ENCODE measurements at regions not wholly inside any gene's neighbourhood (a gene's known extent, or its start where the extent isn't known, plus 50 kb on each side); places are given as distances from the start of the nearest gene placed in this dataset.

GRCh38 chr2:15006667-15007066, 374.1 kb downstream of the LRATD1 start:
- peaks cover 3% of the 10 kb centered on the region; the same call in 1 of the 2 replicates for H3K9me3 ChIP-seq (ENCODE audit: control insufficient read depth, insufficient read depth, low read length)
- no peaks in the 10 kb centered on the region for H3K36me3 ChIP-seq (ENCODE audit: control insufficient read depth, low read length)
- no peak overlapping the region for H3K4me2 ChIP-seq (ENCODE audit: low read length)
- no peaks in the 10 kb centered on the region for H3K79me2 ChIP-seq (ENCODE audit: control insufficient read depth, low read length)
- TF ChIP-seq EZH2phosphoT487 (IDR thresholded peaks at IDR 0.05; ENCODE audit: borderline replicate concordance, low read length) (no peak), CTCF (IDR thresholded peaks at IDR 0.05; ENCODE audit: low read depth, low read length, poor library complexity, severe bottlenecking) (no peak)
- no peak overlapping the region for H3K4me3 ChIP-seq (ENCODE audit: low read length)
- no peaks in the 10 kb centered on the region for H3K27me3 ChIP-seq (ENCODE audit: control insufficient read depth, low read length)
- peaks cover 8% of the 10 kb centered on the region for H3K4me1 ChIP-seq (ENCODE audit: control insufficient read depth, low read length)
- no peaks in the 10 kb centered on the region for H3K9me2 ChIP-seq (replicated peaks; ENCODE audit: control insufficient read depth, low read length)
- no peak overlapping the region for H3K27ac ChIP-seq (ENCODE audit: low read depth, low read length)
- no peaks in the 10 kb centered on the region for H4K20me1 ChIP-seq (ENCODE audit: control insufficient read depth, insufficient read depth, low read depth, low read length)
- H3F3A ChIP-seq (ENCODE audit: control insufficient read depth, insufficient read depth), result no peaks in the 10 kb centered on the region

- TF ChIP-seq EZH2phosphoT487 (IDR thresholded peaks at IDR 0.05; ENCODE audit: borderline replicate concordance, low read length) (no peak), CTCF (IDR thresholded peaks at IDR 0.05; ENCODE audit: low read depth, low read length, poor library complexity, severe bottlenecking) (no peak)
- Histone ChIP-seq H3K4me2 (ENCODE audit: low read length) (no peak overlapping the region), H3K9me2 (replicated peaks; ENCODE audit: control insufficient read depth, low read length) (no peaks in the 10 kb centered on the region), H4K20me1 (ENCODE audit: control insufficient read depth, insufficient read depth, low read depth, low read length) (no peaks in the 10 kb centered on the region), H3K79me2 (ENCODE audit: control insufficient read depth, low read length) (no peaks in the 10 kb centered on the region), H3K27ac (ENCODE audit: low read depth, low read length) (no peak overlapping the region), H3K4me1 (ENCODE audit: control insufficient read depth, low read length) (peaks cover 8% of the 10 kb centered on the region), H3F3A (ENCODE audit: control insufficient read depth, insufficient read depth) (no peaks in the 10 kb centered on the region), H3K4me3 (ENCODE audit: low read length) (no peak overlapping the region), H3K36me3 (ENCODE audit: control insufficient read depth, low read length) (no peaks in the 10 kb centered on the region), H3K9me3 (ENCODE audit: control insufficient read depth, insufficient read depth, low read length) (peaks cover 4% of the 10 kb centered on the region; the same call in 1 of the 2 replicates), H3K27me3 (ENCODE audit: control insufficient read depth, low read length) (no peaks in the 10 kb centered on the region)
These were observed 377.2 kb downstream of the LRATD1 start for GRCh38 chr2:15009681-15010080.

DNA sequence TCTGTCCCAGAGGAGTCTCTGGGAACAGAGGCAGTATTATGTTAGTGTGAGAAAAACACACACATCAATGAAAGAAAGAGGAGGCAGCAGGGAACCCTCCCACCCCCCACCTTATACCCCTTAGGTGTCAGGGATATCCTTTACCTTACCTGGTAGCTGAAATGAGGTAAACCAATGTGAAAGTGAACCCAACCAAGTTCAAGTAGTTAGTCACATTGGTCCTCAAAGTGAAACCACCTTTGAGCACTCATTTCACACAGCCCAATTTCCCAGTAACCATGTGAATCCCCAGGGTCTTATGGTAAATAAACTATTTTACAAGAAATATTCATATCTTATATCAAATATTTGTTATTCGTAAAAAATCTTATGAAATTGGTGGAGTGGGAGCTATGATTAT, 377.8 kb downstream of the LRATD1 start:
- Histone ChIP-seq H3K4me1 (ENCODE audit: control insufficient read depth, low read length) (peaks cover 8% of the 10 kb centered on the region), H3K4me3 (ENCODE audit: low read length) (no peak overlapping the region), H3K79me2 (ENCODE audit: control insufficient read depth, low read length) (no peaks in the 10 kb centered on the region), H3K27ac (ENCODE audit: low read depth, low read length) (no peak overlapping the region), H4K20me1 (ENCODE audit: control insufficient read depth, insufficient read depth, low read depth, low read length) (no peaks in the 10 kb centered on the region), H3K9me2 (replicated peaks; ENCODE audit: control insufficient read depth, low read length) (no peaks in the 10 kb centered on the region), H3K27me3 (ENCODE audit: control insufficient read depth, low read length) (no peaks in the 10 kb centered on the region), H3K36me3 (ENCODE audit: control insufficient read depth, low read length) (no peaks in the 10 kb centered on the region), H3F3A (ENCODE audit: control insufficient read depth, insufficient read depth) (no peaks in the 10 kb centered on the region), H3K4me2 (ENCODE audit: low read length) (no peak overlapping the region), H3K9me3 (ENCODE audit: control insufficient read depth, insufficient read depth, low read length) (peaks cover 4% of the 10 kb centered on the region; the same call in 1 of the 2 replicates)
- TF ChIP-seq EZH2phosphoT487 (IDR thresholded peaks at IDR 0.05; ENCODE audit: borderline replicate concordance, low read length) (no peak), CTCF (IDR thresholded peaks at IDR 0.05; ENCODE audit: low read depth, low read length, poor library complexity, severe bottlenecking) (no peak)

Data from DOHH2 (cell line).